GM11168 (cell line): ENCODE measurements at regions not wholly inside any gene's neighbourhood (a gene's known extent, or its start where the extent isn't known, plus 50 kb on each side); places are given as distances from the start of the nearest gene placed in this dataset.

Source experiments
- in situ Hi-C: fragments of 300-500 bp; cut with MboI; formaldehyde crosslinking; loops from one replicate; pipeline ENCODE4 v1.12.0; 2022; ENCODE audit warnings: low sequenced_read_pairs; ENCODE audit not compliant: unreplicated experiment

DNA sequence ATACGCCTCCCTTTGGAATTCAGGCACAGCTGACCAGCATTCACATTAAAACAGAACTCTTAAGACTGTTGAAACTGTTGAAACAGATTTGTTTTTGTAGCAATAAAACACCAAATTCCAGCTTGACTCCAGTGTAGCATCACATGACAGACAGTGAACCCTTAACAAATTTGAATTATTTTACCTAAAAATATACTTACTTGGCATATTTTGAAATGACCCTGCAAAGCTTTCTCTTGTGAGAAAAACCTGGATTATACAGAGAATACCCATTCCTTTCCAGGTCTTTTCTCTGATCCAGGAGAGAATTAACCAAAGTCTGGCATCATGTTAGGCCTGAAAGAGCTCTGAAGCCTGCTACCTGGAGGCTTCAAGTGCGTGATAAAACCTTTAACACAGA is 410.3 kb downstream of the FOXG1 start:
- in situ Hi-C loops = no loop called here

DNA sequence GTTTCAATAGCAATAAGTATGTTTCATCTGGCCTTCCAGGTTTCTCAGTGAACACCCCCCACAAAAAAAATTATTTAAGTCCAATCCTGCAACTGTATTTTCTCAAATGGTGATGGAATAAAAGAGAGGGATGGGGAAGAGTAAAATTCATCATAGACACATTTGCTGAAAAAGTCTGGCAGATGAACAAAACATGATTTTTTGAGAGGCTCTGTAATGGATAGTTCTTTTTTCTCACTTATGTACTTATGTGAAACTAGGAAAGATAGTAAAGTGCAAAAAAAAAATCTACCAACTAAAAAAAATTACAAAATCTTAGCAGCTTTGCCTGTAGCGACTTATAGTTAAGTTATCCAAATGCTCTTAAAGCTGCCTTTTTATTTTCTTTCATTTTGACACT is 412.4 kb downstream of the FOXG1 start:
- in situ Hi-C loops = no loop called here

- in situ Hi-C loops = no loop called here
Observed at GRCh38 chr14:29191092-29191491, 424.5 kb downstream of the FOXG1 start.

DNA sequence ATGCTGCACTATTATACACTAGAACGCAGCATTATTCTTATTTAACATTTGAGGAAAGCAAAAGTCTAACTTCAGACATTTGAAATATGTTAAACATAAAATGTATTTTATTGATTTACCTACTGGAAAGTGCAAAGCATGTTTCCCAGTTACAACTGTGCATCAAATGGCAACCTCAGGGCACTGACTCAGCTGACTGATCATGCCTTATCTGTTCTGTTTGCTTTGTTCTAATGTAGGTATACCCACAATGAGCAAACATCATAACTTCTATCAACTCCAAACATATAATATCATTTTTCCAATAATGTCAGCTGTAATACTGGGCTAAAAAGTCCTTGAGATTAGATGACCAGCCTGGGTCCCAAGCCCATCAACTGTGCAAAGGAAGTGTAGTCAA is 431.0 kb downstream of the FOXG1 start:
- in situ Hi-C loops = no loop called here

DNA sequence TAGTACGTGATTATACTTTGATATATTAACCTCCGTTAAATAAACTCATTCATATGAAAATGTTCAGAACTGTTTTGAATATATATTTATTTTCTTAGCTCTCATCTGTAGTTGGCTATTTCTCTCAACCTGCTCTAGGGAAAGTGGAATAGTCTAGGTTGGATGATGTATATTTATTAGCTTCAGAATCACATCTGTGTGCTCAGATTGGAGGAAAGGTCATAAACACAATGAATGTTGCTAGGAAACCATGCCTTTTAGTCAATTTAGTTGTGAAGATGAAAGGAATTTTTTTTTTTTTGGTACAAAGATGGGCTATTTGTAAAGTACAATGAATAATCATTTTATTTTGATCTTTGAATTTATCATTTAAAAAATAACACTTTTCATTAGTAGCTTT is 439.1 kb downstream of the FOXG1 start:
- in situ Hi-C loops = loop anchor here (25.0 kb wide), 1 partner anchor 443 kb away; the partner anchor contains the start of gene FOXG1

GRCh38 chr14:29215853-29216252 is 449.3 kb downstream of the FOXG1 start:
- in situ Hi-C loops = loop anchor here (25.0 kb wide), 1 partner anchor 454 kb away; the partner anchor contains the start of gene FOXG1

DNA sequence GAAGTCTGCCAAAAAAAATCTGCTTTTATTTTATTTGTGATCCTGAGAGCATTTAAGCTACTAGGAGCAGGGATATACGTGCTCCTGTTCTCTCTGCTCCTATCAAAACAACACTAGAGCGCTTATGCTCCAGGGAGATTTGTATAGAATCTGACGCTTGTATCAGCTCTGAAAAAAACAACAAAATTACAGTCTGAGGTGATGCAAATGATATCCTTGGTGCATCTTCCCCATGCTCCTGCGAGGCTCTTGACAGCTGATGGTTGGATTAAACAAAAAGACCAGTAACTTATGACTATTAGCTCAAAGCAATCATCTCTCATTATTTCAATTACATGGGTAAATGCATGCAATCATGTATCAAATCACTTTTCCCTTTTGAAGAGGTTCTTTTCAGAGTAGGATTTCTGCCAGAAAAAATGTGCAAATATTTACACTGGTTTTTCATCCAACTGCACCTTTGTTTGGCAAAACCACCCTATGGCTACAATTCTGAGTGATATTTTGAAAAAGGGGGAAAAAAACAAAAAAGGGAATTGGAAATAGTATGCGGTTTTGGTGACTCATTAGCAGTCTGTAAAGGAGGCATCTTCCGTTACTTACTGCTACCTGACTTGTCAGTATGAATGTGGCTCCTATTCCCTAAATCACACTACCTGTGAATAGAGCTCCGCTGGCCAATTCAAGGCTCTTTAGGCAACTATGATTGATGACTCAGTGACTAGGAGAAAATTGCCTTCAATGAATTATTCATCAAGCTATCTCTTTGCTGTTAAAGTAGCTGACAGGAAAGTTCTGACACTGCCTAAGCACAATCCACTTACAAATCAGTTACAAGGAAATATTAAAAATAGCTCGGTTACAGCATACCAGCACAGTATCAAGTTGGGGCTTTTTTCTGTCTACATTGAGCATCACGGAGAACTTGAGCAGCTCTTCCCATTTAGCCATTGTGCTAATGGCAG is 450.0 kb downstream of the FOXG1 start:
- in situ Hi-C loops = loop anchor here (25.0 kb wide), 1 partner anchor 454 kb away; the partner anchor contains the start of gene FOXG1

DNA sequence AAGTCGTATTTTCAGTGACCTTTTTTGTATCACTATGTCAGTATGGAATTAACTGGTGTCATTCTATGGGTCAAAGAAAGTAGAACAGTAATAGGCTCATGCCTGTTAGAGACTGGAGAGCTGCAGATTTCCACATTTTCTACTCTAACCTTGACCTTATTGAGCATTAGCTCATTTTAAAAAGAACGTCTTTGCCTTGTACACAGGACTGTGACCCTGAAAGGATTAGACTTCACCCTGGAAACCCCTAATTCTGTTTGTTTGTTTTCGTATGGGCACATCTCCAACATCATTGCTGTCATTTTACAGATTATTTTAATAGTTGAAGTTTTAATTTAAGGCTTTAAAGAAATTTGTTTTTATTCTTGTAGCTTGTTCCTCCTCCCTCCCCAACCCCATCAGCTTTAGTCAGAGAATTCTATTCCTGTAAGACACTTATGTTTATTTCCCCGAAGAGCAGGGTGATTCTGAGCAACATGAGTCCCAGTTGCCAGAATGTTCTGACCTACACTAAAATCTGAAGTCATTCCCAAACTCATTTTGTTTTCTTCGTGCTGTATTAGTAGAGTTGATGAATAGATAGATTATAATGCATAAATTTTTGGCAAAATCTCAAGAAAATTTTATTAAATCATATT is 451.3 kb downstream of the FOXG1 start:
- in situ Hi-C loops = loop anchor here (25.0 kb wide), 1 partner anchor 456 kb away; the partner anchor contains the start of gene FOXG1

DNA sequence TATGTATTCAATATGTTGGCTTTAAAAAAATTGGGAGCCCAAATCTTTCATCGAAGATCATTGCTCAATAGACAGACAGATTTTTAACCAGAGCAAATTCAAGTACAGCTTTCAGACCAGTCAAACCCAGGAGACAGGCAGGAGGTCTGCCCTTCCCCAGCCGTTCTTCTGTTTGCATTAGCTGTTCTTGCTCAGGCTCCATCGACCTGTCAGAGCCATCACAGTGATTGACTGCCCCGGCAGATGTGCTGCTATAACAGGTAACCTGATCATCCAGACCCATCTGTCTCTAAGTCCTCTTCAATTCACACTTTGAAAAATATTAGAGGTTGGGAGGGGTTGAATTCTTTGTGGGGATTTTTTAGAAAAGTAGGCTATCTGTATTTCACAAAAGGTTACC is 453.5 kb downstream of the FOXG1 start:
- in situ Hi-C loops = loop anchor here (25.0 kb wide), 1 partner anchor 458 kb away; the partner anchor contains the start of gene FOXG1

- in situ Hi-C loops = loop anchor here (25.0 kb wide), 1 partner anchor 458 kb away; the partner anchor contains the start of gene FOXG1
Observed at GRCh38 chr14:29220566-29220965, 454.0 kb downstream of the FOXG1 start.

GRCh38 chr14:29222006-29222405 is 455.4 kb downstream of the FOXG1 start:
- in situ Hi-C loops = loop anchor here (25.0 kb wide), 1 partner anchor 460 kb away; the partner anchor contains the start of gene FOXG1

GRCh38 chr14:29222671-29223268 is 456.2 kb downstream of the FOXG1 start:
- in situ Hi-C loops = loop anchor here (25.0 kb wide), 1 partner anchor 460 kb away; the partner anchor contains the start of gene FOXG1

DNA sequence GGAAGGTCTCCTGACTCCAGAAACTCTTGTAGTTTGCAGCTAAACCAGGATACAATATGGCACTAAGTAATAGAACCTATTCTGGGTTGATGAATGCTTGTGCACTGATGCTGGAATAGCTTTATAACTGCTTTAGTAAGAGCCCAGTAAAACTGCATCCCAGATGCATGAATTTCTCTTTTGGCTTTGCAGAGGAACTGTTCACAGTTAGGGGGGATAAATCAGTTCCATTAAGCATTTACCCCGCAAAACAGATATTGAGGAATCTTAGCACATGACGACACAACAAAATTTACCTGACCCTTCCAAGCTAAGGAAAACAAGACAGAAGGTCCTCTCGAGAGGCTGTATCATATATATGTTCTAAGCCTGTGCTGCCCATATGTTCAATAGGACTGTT is 457.4 kb downstream of the FOXG1 start:
- in situ Hi-C loops = loop anchor here (25.0 kb wide), 1 partner anchor 462 kb away; the partner anchor contains the start of gene FOXG1

DNA sequence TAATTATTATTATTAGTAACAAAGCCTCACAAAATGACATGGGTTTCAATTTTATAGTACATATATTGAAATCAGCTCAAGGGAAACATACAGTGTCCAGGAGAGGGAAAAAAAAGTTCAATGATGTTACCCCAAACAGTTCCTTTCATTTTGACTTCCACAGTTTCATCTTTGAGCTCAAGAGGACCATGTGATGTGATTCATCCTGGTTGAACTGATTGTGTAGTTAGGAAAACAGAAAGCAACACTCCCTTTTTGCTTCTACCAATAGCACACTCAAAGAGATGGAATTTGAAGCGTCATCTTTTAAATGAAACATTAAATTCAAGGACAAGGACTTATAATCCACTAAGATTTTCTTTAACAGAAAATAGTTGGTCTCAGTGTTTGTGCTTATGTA is 461.0 kb downstream of the FOXG1 start:
- in situ Hi-C loops = no loop called here

- in situ Hi-C loops = no loop called here
Observed at GRCh38 chr14:29232153-29232552, 465.6 kb downstream of the FOXG1 start.

- in situ Hi-C loops = no loop called here
Observed at GRCh38 chr14:29232711-29233110, 466.1 kb downstream of the FOXG1 start.

DNA sequence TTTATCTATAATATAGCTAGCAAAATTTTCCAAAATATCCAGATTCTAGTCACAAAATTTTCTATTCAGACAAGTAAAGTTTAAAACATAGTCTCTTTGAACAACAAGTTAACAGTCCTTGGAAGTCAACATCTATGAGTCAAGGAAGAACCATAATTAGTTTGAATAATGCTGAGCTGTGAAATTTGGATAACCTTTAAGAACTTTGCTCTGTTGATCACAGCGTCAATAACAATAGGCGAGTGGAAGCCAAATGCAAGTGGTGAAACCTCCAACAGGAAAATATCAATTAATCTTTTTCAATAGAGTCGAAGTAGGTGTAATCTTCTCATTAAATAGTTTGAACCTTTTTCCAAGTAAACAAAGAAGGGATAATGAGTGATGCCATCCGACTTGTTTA is 466.6 kb downstream of the FOXG1 start:
- in situ Hi-C loops = no loop called here

DNA sequence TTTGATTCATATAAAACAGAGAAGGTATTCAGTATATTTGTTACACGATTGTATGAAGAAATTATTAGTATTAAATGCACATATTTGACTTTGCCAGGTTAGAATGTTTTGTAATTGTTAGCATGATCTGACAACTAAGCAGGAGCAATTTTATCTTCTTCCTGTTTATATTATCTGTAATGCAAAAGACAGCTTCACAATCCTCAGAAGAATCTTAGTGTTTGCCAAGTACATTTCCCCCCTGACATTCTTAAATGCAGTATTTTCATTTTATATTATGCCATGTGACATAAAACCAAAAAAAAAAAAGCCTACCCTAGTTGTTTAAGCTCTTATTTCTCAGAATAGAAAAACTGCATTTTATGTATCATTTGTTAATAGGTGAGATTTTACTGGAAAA is 469.4 kb downstream of the FOXG1 start:
- in situ Hi-C loops = no loop called here

DNA sequence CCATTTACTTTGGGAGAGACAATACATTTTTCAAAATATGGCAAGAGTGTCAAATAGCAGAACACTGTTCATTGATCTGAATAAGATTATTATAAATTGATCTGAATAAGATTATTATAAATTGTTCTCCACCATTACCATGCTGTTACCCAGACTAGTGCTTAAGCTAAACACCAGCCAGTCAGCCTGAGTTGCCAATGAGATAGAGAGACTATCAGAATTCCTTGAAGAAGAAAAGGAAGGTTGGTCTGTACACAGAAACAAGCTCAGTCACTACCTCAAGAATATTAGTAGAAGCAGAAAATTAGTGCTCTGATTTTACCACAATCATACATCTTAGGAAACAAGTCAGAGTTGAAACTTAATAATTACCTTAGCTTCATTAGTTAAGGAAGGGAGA is 469.8 kb downstream of the FOXG1 start:
- in situ Hi-C loops = no loop called here

GRCh38 chr14:29236848-29237247 is 470.3 kb downstream of the FOXG1 start:
- in situ Hi-C loops = no loop called here
